ENCODE measurements at regions not wholly inside any gene's neighbourhood (a gene's known extent, or its start where the extent isn't known, plus 50 kb on each side); places are given as distances from the start of the nearest gene placed in this dataset.

DNA sequence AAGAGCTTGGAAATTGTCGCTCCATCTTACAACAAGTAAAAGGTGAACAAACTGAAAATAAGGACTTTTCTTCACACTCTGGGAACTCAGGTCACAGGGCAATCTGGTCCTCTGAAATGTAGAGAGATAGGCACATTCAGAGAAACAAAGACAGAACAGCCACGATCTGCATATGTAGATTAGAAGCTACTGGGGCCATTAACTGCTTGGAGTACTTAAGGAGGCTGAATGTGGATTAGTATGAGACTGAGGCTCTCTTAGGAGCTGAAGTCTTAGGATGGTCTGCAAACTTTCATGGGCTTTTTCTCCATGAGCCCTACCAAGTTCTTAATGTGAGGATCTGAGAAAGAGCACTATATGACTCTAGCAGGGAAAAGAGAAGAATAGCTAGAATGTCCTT lies 265.3 kb upstream of the NXPH2 start:
- Histone ChIP-seq H3K27me3 (ENCODE audit: insufficient read depth, low read length) (no peaks in the 10 kb centered on the region), H3K27ac (ENCODE audit: insufficient read length, low read depth, low read length) (no peak overlapping the region), H3K9me3 (ENCODE audit: control insufficient read depth, low read depth, low read length) (no peaks in the 10 kb centered on the region), H2BK120ac (ENCODE audit: low read depth, low read length, poor library complexity, severe bottlenecking) (no peak overlapping the region), H2AFZ (ENCODE audit: low read length) (no peak overlapping the region), H3K14ac (ENCODE audit: insufficient read depth, low read length) (no peak overlapping the region), H3K23me2 (ENCODE audit: insufficient read length, low read depth, low read length, poor library complexity, severe bottlenecking) (no peaks in the 10 kb centered on the region), H4K91ac (ENCODE audit: insufficient read length, low read depth, low read length) (no peak overlapping the region), H3K4me2 (ENCODE audit: insufficient read depth, insufficient read length, low read length) (no peak overlapping the region), H3K23ac (ENCODE audit: insufficient read length, low read depth, low read length) (no peak overlapping the region), H3K79me2 (ENCODE audit: insufficient read depth, low read length) (no peaks in the 10 kb centered on the region), H3K4ac (ENCODE audit: low read depth, low read length) (no peak overlapping the region), H4K8ac (replicated peaks; ENCODE audit: insufficient read length, low read depth, low read length) (no peak overlapping the region), H2BK12ac (ENCODE audit: insufficient read length, low read depth, low read length) (no peak overlapping the region), H3K4me1 (ENCODE audit: insufficient read depth, low read length) (no peaks in the 10 kb centered on the region), H3K9ac (ENCODE audit: extremely low read depth, insufficient read length, low read length) (no peak overlapping the region), H2AK5ac (ENCODE audit: insufficient read length, low read length) (no peak overlapping the region), H2BK20ac (ENCODE audit: low read depth, low read length, poor library complexity, severe bottlenecking) (no peak overlapping the region), H2BK15ac (ENCODE audit: low read depth, low read length) (no peak overlapping the region), H3T11ph (ENCODE audit: low read length) (no peak overlapping the region), H2BK5ac (ENCODE audit: insufficient read length, low read length) (no peak overlapping the region), H4K20me1 (ENCODE audit: control insufficient read depth, insufficient read depth, insufficient read length) (no peaks in the 10 kb centered on the region), H4K5ac (ENCODE audit: insufficient read length, low read depth, low read length) (no peak overlapping the region), H3K79me1 (ENCODE audit: insufficient read depth, low read depth, low read length, poor library complexity, severe bottlenecking) (no peaks in the 10 kb centered on the region), H3K56ac (ENCODE audit: insufficient read length, low read depth, low read length) (no peak overlapping the region), H3K18ac (ENCODE audit: insufficient read length, low read depth, low read length) (no peak overlapping the region)
- peaks cover 24 to 25% of the 10 kb centered on the region in 2 experiments for H3K4me1 Mint-ChIP-seq
- peak; percentile 45 for DNase-seq
- peak overlapping the region in 2 of 3 experiments; percentile 68 to 93; a peak in 4 of 7 replicates for H3K27ac Mint-ChIP-seq
- TF ChIP-seq, protein P1, sequence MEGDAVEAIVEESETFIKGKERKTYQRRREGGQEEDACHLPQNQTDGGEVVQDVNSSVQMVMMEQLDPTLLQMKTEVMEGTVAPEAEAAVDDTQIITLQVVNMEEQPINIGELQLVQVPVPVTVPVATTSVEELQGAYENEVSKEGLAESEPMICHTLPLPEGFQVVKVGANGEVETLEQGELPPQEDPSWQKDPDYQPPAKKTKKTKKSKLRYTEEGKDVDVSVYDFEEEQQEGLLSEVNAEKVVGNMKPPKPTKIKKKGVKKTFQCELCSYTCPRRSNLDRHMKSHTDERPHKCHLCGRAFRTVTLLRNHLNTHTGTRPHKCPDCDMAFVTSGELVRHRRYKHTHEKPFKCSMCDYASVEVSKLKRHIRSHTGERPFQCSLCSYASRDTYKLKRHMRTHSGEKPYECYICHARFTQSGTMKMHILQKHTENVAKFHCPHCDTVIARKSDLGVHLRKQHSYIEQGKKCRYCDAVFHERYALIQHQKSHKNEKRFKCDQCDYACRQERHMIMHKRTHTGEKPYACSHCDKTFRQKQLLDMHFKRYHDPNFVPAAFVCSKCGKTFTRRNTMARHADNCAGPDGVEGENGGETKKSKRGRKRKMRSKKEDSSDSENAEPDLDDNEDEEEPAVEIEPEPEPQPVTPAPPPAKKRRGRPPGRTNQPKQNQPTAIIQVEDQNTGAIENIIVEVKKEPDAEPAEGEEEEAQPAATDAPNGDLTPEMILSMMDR (conservative IDR thresholded peaks at IDR 0.05), result no peak
- H3K27me3 Mint-ChIP-seq (ENCODE audit: low read depth), result no peaks in the 10 kb centered on the region
- WGBS (ENCODE audit: extremely low coverage, insufficient read length, low lambda C conversion rate), result no CpG with 5 or more reads among the region's 2 CpGs
- H3K36me3 Mint-ChIP-seq (ENCODE audit: insufficient read depth in 1 of 3, low read depth in 3 of 3), result peaks cover 4 to 9% (median 6%) of the 10 kb centered on the region in 3 experiments; a peak in 6 of 7 replicates
- no peak overlapping the region for H3K4me3 Mint-ChIP-seq
- H3K9me3 Mint-ChIP-seq, result peaks cover 0 to 6% of the 10 kb centered on the region in 2 experiments; a peak in 3 of 5 replicates
